VCaP (cell line): ENCODE measurements at regions not wholly inside any gene's neighbourhood (a gene's known extent, or its start where the extent isn't known, plus 50 kb on each side); places are given as distances from the start of the nearest gene placed in this dataset.

Experiments
- H3K27ac ChIP-seq: fragments of 450-650 bp; 2 replicates; pipeline ENCODE4 v1.5.1; 2017
- CTCF ChIP-seq: fragments of 450-650 bp; conservative IDR thresholded peaks from 2 replicates; pipeline ENCODE4 v1.5.1; 2017; ENCODE audit warnings: mild to moderate bottlenecking, moderate library complexity

GRCh38 chr1:194469282-194469681 lies 1282.9 kb upstream of the B3GALT2 start:
- no peak for TF ChIP-seq CTCF
- no peak overlapping the region for H3K27ac ChIP-seq

GRCh38 chr1:194466706-194467105 lies 1280.3 kb upstream of the B3GALT2 start:
- H3K27ac ChIP-seq, result no peak overlapping the region

GRCh38 chr1:194447636-194448035 lies 1261.2 kb upstream of the B3GALT2 start:
- no peak for TF ChIP-seq CTCF
- H3K27ac ChIP-seq, result no peak overlapping the region

More at GRCh38 chr1:194466706-194467105, 1280.3 kb upstream of the B3GALT2 start:
- TF ChIP-seq CTCF, result peak; percentile 65

GRCh38 chr1:194445244-194445643 lies 1258.8 kb upstream of the B3GALT2 start:
- no peak overlapping the region for H3K27ac ChIP-seq
- no peak for TF ChIP-seq CTCF

GRCh38 chr1:194442901-194443575 lies 1256.6 kb upstream of the B3GALT2 start:
- H3K27ac ChIP-seq, result no peak overlapping the region
- TF ChIP-seq CTCF, result no peak

- H3K27ac ChIP-seq, result no peak overlapping the region
- TF ChIP-seq CTCF, result no peak
Measured at GRCh38 chr1:194437135-194437534, 1250.7 kb upstream of the B3GALT2 start.

- TF ChIP-seq CTCF, result no peak
- no peak overlapping the region for H3K27ac ChIP-seq
Measured at GRCh38 chr1:194431121-194431520, 1244.7 kb upstream of the B3GALT2 start.
